PC-9 (cell line): ENCODE measurements at regions not wholly inside any gene's neighbourhood (a gene's known extent, or its start where the extent isn't known, plus 50 kb on each side); places are given as distances from the start of the nearest gene placed in this dataset.
A peak's percentile ranks its signal among the peaks of the same experiment; 100 is the strongest.

Source experiments
- BruUV-seq: library from RNA; stranded (reverse); fragments of 400-500 nt; replicated peaks from 2 replicates; lab custom pipeline; 2021; lab: Mats Ljungman, UMichigan
- CTCF ChIA-PET: fragments of 300-600 bp; sonication (Branson Sonifier 250); formaldehyde crosslinking; loops from one replicate; lab custom pipeline; 2022; ENCODE audit warnings: antibody characterized with exemption; lab: Charles Lee
- POLR2A ChIA-PET: fragments of 300-600 bp; sonication (Branson Sonifier 250); formaldehyde crosslinking; loops from one replicate; lab custom pipeline; 2022; ENCODE audit warnings: antibody characterized with exemption; ENCODE audit not compliant: unreplicated experiment; lab: Charles Lee
- DNase-seq, 2 experiments: peaks; one replicate each; pipeline versions ENCODE4 v3.0.0 to v3.0.0-alpha.2; 2015 to 2022; ENCODE audit warnings: mixed read lengths in 1 of 2
- H2AFZ ChIP-seq: fragments of 200-600 bp; sonication (generic); 2 replicates; pipeline ENCODE4 v1.8.1; 2017; ENCODE audit warnings: antibody characterized with exemption
- H3F3A ChIP-seq: fragments of 200-600 bp; sonication (generic); 2 replicates; pipeline ENCODE4 v1.8.1; 2017; ENCODE audit warnings: antibody characterized with exemption, mild to moderate bottlenecking, low read depth; ENCODE audit not compliant: insufficient read depth
- H3K27ac ChIP-seq: fragments of 200-600 bp; sonication (generic); 2 replicates; pipeline ENCODE4 v1.6.1; 2016; ENCODE audit warnings: mixed run types
- H3K27me3 ChIP-seq: fragments of 200-600 bp; sonication (generic); 2 replicates; pipeline ENCODE4 v1.6.1; 2016; ENCODE audit warnings: low read depth, mixed run types; ENCODE audit not compliant: insufficient read depth
- H3K36me3 ChIP-seq: fragments of 200-600 bp; sonication (generic); 2 replicates; pipeline ENCODE4 v1.6.1; 2016; ENCODE audit warnings: low read depth, mixed run types
- H3K4me1 ChIP-seq: fragments of 200-600 bp; sonication (generic); replicated peaks from 2 replicates; pipeline ENCODE4 v1.6.1; 2016; ENCODE audit warnings: mixed run types; ENCODE audit not compliant: insufficient read depth
- H3K4me2 ChIP-seq: fragments of 200-600 bp; sonication (generic); 2 replicates; pipeline ENCODE4 v1.6.1; 2017; ENCODE audit warnings: mixed run types
- H3K4me3 ChIP-seq: fragments of 200-600 bp; sonication (generic); 2 replicates; pipeline ENCODE4 v1.6.1; 2016; ENCODE audit warnings: mixed run types
- H3K79me2 ChIP-seq: fragments of 200-600 bp; sonication (generic); 2 replicates; pipeline ENCODE4 v1.6.1; 2017; ENCODE audit warnings: low read depth, mixed run types
- H3K9me2 ChIP-seq: fragments of 200-600 bp; sonication (generic); 2 replicates; pipeline ENCODE4 v1.8.1; 2017; ENCODE audit warnings: mild to moderate bottlenecking; ENCODE audit not compliant: insufficient read depth
- H3K9me3 ChIP-seq: fragments of 200-600 bp; sonication (generic); 2 replicates; pipeline ENCODE4 v1.8.1; 2016; ENCODE audit warnings: low read depth; ENCODE audit not compliant: insufficient read depth
- H4K20me1 ChIP-seq: fragments of 200-600 bp; sonication (generic); 2 replicates; pipeline ENCODE4 v1.8.1; 2017; ENCODE audit not compliant: insufficient read depth
- CTCF ChIP-seq: fragments of 200-600 bp; sonication (generic); conservative IDR thresholded peaks from 2 replicates; pipeline ENCODE4 v1.6.1; 2017; ENCODE audit warnings: mixed run types, antibody characterized with exemption, mild to moderate bottlenecking, moderate library complexity
- EZH2 ChIP-seq: fragments of 200-600 bp; sonication (generic); IDR thresholded peaks from 2 replicates; pipeline ENCODE4 v1.8.0; 2017; ENCODE audit warnings: antibody characterized with exemption, low read depth
- intact Hi-C: fragments of 100-400 bp; cut with micrococcal nuclease; formaldehyde crosslinking; loops from one replicate; pipeline ENCODE4 v1.10.0; 2022; ENCODE audit not compliant: unreplicated experiment

- no peaks in the 10 kb centered on the region for H3K27me3 ChIP-seq
- no peaks in the 10 kb centered on the region for H3K79me2 ChIP-seq
- no peaks in the 10 kb centered on the region for H3F3A ChIP-seq
- POLR2A ChIA-PET: no interaction called here
- H3K4me3 ChIP-seq: no peak overlapping the region
- H3K9me3 ChIP-seq: no peaks in the 10 kb centered on the region
- TF ChIP-seq CTCF (no peak), EZH2 (no peak)
- CTCF ChIA-PET: no interaction called here
- no peaks in the 10 kb centered on the region for H3K4me1 ChIP-seq
- H3K27ac ChIP-seq: no peak overlapping the region
- no peaks in the 10 kb centered on the region for H4K20me1 ChIP-seq
- no peak for DNase-seq
- H3K4me2 ChIP-seq: no peak overlapping the region
- intact Hi-C loops: no loop called here
- H3K36me3 ChIP-seq: no peaks in the 10 kb centered on the region
- H3K9me2 ChIP-seq: no peaks in the 10 kb centered on the region
- no peak overlapping the region for H2AFZ ChIP-seq
- BruUV-seq: no TSS peak
Observed at GRCh38 chr18:8974279-8974678, 128.2 kb upstream of the NDUFV2 start.

- Histone ChIP-seq H4K20me1 (no peaks in the 10 kb centered on the region), H3K9me3 (no peaks in the 10 kb centered on the region), H2AFZ (no peak overlapping the region), H3F3A (no peaks in the 10 kb centered on the region), H3K4me3 (no peak overlapping the region), H3K9me2 (no peaks in the 10 kb centered on the region), H3K4me2 (no peak overlapping the region), H3K27me3 (no peaks in the 10 kb centered on the region), H3K36me3 (no peaks in the 10 kb centered on the region), H3K27ac (no peak overlapping the region), H3K4me1 (no peaks in the 10 kb centered on the region), H3K79me2 (no peaks in the 10 kb centered on the region)
- no peak for TF ChIP-seq EZH2
- intact Hi-C loops: no loop called here
- no TSS peak for BruUV-seq
- POLR2A ChIA-PET: no interaction called here
- CTCF ChIA-PET: no interaction called here
- DNase-seq: no peak
Observed at GRCh38 chr18:8974696-8975095, 127.8 kb upstream of the NDUFV2 start.

- no peaks in the 10 kb centered on the region for H3F3A ChIP-seq
- POLR2A ChIA-PET: no interaction called here
- H4K20me1 ChIP-seq: no peaks in the 10 kb centered on the region
- no peaks in the 10 kb centered on the region for H3K27me3 ChIP-seq
- CTCF ChIA-PET: no interaction called here
- no peak for DNase-seq
- no TSS peak for BruUV-seq
- H3K9me2 ChIP-seq: no peaks in the 10 kb centered on the region
- 0 out of 2 replicates have a peak overlapping the region, but pooled peaks have one; percentile 33 for H2AFZ ChIP-seq
- H3K4me2 ChIP-seq: no peak overlapping the region
- no peaks in the 10 kb centered on the region for H3K4me1 ChIP-seq
- no peak overlapping the region for H3K4me3 ChIP-seq
- H3K36me3 ChIP-seq: no peaks in the 10 kb centered on the region
- no peaks in the 10 kb centered on the region for H3K79me2 ChIP-seq
- no peaks in the 10 kb centered on the region for H3K9me3 ChIP-seq
- intact Hi-C loops: no loop called here
- no peak overlapping the region for H3K27ac ChIP-seq
- TF ChIP-seq EZH2: no peak
- no peak for TF ChIP-seq CTCF
Observed at GRCh38 chr18:8975624-8976023, 126.9 kb upstream of the NDUFV2 start.

GRCh38 chr18:8976606-8977005 lies 125.9 kb upstream of the NDUFV2 start:
- Histone ChIP-seq H4K20me1 (no peaks in the 10 kb centered on the region), H3K27me3 (no peaks in the 10 kb centered on the region), H3K4me3 (no peak overlapping the region), H3K4me1 (no peaks in the 10 kb centered on the region), H3K27ac (no peak overlapping the region), H3K36me3 (no peaks in the 10 kb centered on the region), H3K79me2 (no peaks in the 10 kb centered on the region), H3K4me2 (no peak overlapping the region), H2AFZ (no peak overlapping the region), H3F3A (no peaks in the 10 kb centered on the region), H3K9me2 (no peaks in the 10 kb centered on the region), H3K9me3 (no peaks in the 10 kb centered on the region)
- CTCF ChIA-PET: no interaction called here
- TF ChIP-seq CTCF (no peak), EZH2 (no peak)
- DNase-seq: no peak
- POLR2A ChIA-PET: no interaction called here
- BruUV-seq: no TSS peak
- intact Hi-C loops: no loop called here
